NCI-H2196 (cell line): ENCODE measurements at regions not wholly inside any gene's neighbourhood (a gene's known extent, or its start where the extent isn't known, plus 50 kb on each side); places are given as distances from the start of the nearest gene placed in this dataset.
"Not testable (repeated sequence)": the region's sequence is repeated elsewhere in the genome, so short reads cannot be mapped to it uniquely, and the experiment has no call there.

Experiments
- DNase-seq: peaks from one replicate; lab custom pipeline; 2025; ENCODE audit not compliant: unreplicated experiment; lab: John Stamatoyannopoulos, UW

GRCh38 chr10:33666686-33667480, 332.4 kb upstream of the NRP1 start:
- DNase-seq = no peak

GRCh38 chr10:33665501-33665900, 331.0 kb upstream of the NRP1 start:
- no peak for DNase-seq

- DNase-seq = no peak
Measured at GRCh38 chr10:33664070-33664469, 329.6 kb upstream of the NRP1 start.

GRCh38 chr10:33661580-33662336, 327.3 kb upstream of the NRP1 start:
- peak; percentile 60 for DNase-seq

GRCh38 chr10:33660329-33660728, 325.9 kb upstream of the NRP1 start:
- no peak for DNase-seq

GRCh38 chr10:33657913-33658312, 323.4 kb upstream of the NRP1 start:
- no peak for DNase-seq

GRCh38 chr10:33657154-33657908, 322.9 kb upstream of the NRP1 start:
- peak; percentile 5 for DNase-seq

- DNase-seq = no peak
Measured at GRCh38 chr10:33655921-33656320, 321.5 kb upstream of the NRP1 start.

- no peak for DNase-seq
Measured at GRCh38 chr10:33655165-33655815, 320.8 kb upstream of the NRP1 start.

GRCh38 chr10:33653584-33654367, 319.3 kb upstream of the NRP1 start:
- no peak for DNase-seq

- no peak for DNase-seq
Measured at GRCh38 chr10:33652870-33653269, 318.4 kb upstream of the NRP1 start.

- DNase-seq = not testable (repeated sequence)
Measured at GRCh38 chr10:33650131-33650530, 315.7 kb upstream of the NRP1 start.

- no peak for DNase-seq
Measured at GRCh38 chr10:33643042-33643441, 308.6 kb upstream of the NRP1 start.

- no peak for DNase-seq
Measured at GRCh38 chr10:33638891-33639290, 304.4 kb upstream of the NRP1 start.

- no peak for DNase-seq
Measured at GRCh38 chr10:33638374-33638773, 303.9 kb upstream of the NRP1 start.

GRCh38 chr10:33635967-33636515, 301.6 kb upstream of the NRP1 start:
- DNase-seq = no peak

GRCh38 chr10:33632432-33632831, 298.0 kb upstream of the NRP1 start:
- DNase-seq = no peak

- DNase-seq = no peak
Measured at GRCh38 chr10:33631991-33632390, 297.5 kb upstream of the NRP1 start.

GRCh38 chr10:33630761-33631160, 296.3 kb upstream of the NRP1 start:
- DNase-seq = no peak

- no peak for DNase-seq
Measured at GRCh38 chr10:33627611-33628010, 293.1 kb upstream of the NRP1 start.
